Ishikawa (cell line): ENCODE measurements at regions not wholly inside any gene's neighbourhood (a gene's known extent, or its start where the extent isn't known, plus 50 kb on each side); places are given as distances from the start of the nearest gene placed in this dataset.

Experiments
- CEBPB ChIP-seq: IDR thresholded peaks from 2 replicates; pipeline ENCODE4 v1.6.1; 2012
- CREB1 ChIP-seq: IDR thresholded peaks from 2 replicates; pipeline ENCODE4 v1.6.1; 2012; ENCODE audit warnings: low read depth
- EGR1 ChIP-seq: IDR thresholded peaks from 2 replicates; pipeline ENCODE4 v1.6.1; 2012
- EP300 ChIP-seq: IDR thresholded peaks from 2 replicates; pipeline ENCODE4 v1.6.1; 2012; ENCODE audit warnings: borderline replicate concordance
- FOXM1 ChIP-seq: IDR thresholded peaks from 2 replicates; pipeline ENCODE4 v1.6.1; 2012; ENCODE audit warnings: low read depth, borderline replicate concordance
- NFIC ChIP-seq: IDR thresholded peaks from 2 replicates; pipeline ENCODE4 v1.6.1; 2012
- RAD21 ChIP-seq: IDR thresholded peaks from 2 replicates; pipeline ENCODE4 v1.6.1; 2012; ENCODE audit warnings: low read depth
- REST ChIP-seq: IDR thresholded peaks from 2 replicates; pipeline ENCODE4 v1.6.1; 2012; ENCODE audit warnings: low read depth, mild to moderate bottlenecking
- TAF1 ChIP-seq: IDR thresholded peaks from 2 replicates; pipeline ENCODE4 v1.6.1; 2012; ENCODE audit warnings: low read depth, mild to moderate bottlenecking
- TCF12 ChIP-seq: IDR thresholded peaks from 2 replicates; pipeline ENCODE4 v1.6.1; 2012; ENCODE audit warnings: low read depth
- TEAD4 ChIP-seq: IDR thresholded peaks from 2 replicates; pipeline ENCODE4 v1.6.1; 2012
- YY1 ChIP-seq: IDR thresholded peaks from 2 replicates; pipeline ENCODE4 v1.6.1; 2012; ENCODE audit warnings: low read depth
- ZBTB7A ChIP-seq: IDR thresholded peaks from 2 replicates; pipeline ENCODE4 v1.6.1; 2012; ENCODE audit warnings: low read depth
- TF ChIP-seq, protein P1 (sequence below): IDR thresholded peaks from 2 replicates; pipeline ENCODE4 v1.6.1; 2012
- TF ChIP-seq, protein P2 (sequence below): IDR thresholded peaks from 2 replicates; pipeline ENCODE4 v1.6.1; 2012

DNA sequence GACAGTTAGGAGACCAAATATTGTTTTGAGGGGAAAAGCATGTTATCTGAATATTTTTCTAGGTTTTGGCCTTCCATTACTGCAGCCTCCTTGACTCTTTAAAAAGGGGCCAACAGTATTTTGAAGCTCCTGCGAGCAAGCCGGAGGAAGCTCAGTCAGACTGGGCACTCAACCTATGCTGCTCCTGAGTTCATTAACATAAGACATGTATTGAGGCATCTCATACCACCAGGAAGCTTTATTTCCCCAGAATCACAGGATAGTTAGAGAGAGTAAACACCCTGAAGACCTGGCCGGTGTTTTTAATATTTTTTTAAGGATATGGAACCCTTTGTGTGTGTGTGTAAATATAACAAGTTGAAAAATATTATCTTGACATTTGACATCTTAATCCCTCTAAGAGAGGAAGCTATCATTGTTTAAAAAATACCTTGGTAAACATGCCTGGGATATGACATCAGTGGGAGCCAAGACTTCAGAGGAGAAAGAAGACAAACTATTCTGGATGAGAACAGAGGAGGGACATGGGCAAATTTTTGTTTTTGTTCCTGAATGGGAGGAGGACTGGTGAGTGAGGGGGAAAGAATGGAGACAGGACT is 139.3 kb upstream of the SLIT3 start:
- TF ChIP-seq TCF12 (no peak), REST (no peak), TAF1 (no peak), FOXM1 (no peak), EP300 (no peak)
- TF ChIP-seq, protein P1, sequence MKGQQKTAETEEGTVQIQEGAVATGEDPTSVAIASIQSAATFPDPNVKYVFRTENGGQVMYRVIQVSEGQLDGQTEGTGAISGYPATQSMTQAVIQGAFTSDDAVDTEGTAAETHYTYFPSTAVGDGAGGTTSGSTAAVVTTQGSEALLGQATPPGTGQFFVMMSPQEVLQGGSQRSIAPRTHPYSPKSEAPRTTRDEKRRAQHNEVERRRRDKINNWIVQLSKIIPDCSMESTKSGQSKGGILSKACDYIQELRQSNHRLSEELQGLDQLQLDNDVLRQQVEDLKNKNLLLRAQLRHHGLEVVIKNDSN = no peak

DNA sequence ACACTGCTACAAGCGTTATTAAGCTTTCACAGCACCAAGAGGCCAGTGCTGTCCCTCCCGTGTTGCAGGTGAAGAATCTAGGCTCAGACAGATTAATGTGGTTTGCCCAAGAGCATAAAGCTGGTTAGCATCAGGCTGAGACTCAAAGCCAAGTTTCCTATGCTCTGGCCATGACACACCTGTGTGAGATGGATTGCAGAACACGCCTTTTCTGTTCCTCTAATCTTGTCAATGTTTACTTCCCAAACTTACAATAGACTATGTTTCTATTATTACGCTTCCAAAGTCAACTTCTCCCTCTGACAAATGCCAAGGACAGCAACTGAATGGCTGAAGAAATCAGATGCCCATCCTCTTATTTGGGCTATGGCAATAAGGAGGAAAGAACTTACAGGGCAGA is 138.4 kb upstream of the SLIT3 start:
- TF ChIP-seq TCF12 (no peak), RAD21 (no peak), TEAD4 (no peak), FOXM1 (no peak), ZBTB7A (no peak), EP300 (no peak), CEBPB (no peak), REST (no peak), YY1 (no peak), EGR1 (no peak), NFIC (no peak), TAF1 (no peak), CREB1 (no peak)
- TF ChIP-seq, protein P1 = no peak
- TF ChIP-seq, protein P2, sequence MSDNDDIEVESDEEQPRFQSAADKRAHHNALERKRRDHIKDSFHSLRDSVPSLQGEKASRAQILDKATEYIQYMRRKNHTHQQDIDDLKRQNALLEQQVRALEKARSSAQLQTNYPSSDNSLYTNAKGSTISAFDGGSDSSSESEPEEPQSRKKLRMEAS = no peak

GRCh38 chr5:169435506-169436229 is 134.7 kb upstream of the SLIT3 start:
- TF ChIP-seq TEAD4 (no peak), ZBTB7A (no peak), EGR1 (no peak), TCF12 (no peak), NFIC (no peak), EP300 (no peak), CREB1 (no peak), YY1 (no peak), CEBPB (no peak), RAD21 (no peak), REST (no peak), TAF1 (no peak)
- TF ChIP-seq, protein P2 = no peak
- TF ChIP-seq, protein P1 = no peak

DNA sequence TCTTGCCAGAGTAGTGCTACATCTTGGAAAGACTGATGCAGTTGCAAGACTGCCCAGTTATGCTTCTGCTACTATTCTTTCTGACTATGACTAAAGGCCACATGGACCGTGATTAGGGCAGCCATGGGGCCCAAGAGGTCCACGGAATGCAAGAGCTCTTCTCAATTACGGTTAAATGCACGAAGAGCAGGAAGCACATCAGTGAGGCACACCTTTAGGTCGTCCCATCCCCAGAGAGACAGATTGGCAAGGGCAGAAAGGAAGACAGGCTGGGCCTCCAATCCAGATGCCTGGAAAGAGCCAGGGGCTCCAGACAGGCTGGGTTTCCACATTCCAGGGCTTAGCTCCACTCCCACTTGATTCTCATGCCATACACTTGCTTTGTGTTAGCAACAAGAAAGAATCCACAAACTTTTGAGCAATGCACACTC is 132.3 kb upstream of the SLIT3 start:
- TF ChIP-seq REST = no peak
- no peak for TF ChIP-seq FOXM1
- no peak for TF ChIP-seq TCF12
- no peak for TF ChIP-seq EP300
- no peak for TF ChIP-seq RAD21
- no peak for TF ChIP-seq YY1
- TF ChIP-seq CEBPB = no peak
- TF ChIP-seq TEAD4 = no peak
- TF ChIP-seq ZBTB7A = no peak
- TF ChIP-seq, protein P2 = no peak
- no peak for TF ChIP-seq EGR1
